K562 (cell line): ENCODE measurements at regions not wholly inside any gene's neighbourhood (a gene's known extent, or its start where the extent isn't known, plus 50 kb on each side); places are given as distances from the start of the nearest gene placed in this dataset.

Experiments
- CBX5 ChIP-seq: IDR thresholded peaks from 2 replicates; pipeline ENCODE4 v1.6.1; 2014; ENCODE audit warnings: low read depth, borderline replicate concordance
- CCNT2 ChIP-seq: IDR thresholded peaks from 2 replicates; pipeline ENCODE4 v1.6.1; 2011; ENCODE audit warnings: borderline replicate concordance, low read depth, mild to moderate bottlenecking, moderate library complexity, mixed read lengths, low read length; ENCODE audit not compliant: insufficient read length; ENCODE audit errors: extremely low read depth
- KHSRP ChIP-seq: fragments of 450-650 bp; IDR thresholded peaks from 2 replicates; pipeline ENCODE4 v1.6.1; 2017
- MTA1 ChIP-seq: fragments of 450-650 bp; IDR thresholded peaks from 2 replicates; pipeline ENCODE4 v1.6.1; 2017; ENCODE audit warnings: borderline replicate concordance
- NR2C2 ChIP-seq, 2 experiments: fragments of 200-800 bp in 1 of 2; sonication (Bioruptor generic) in 1 of 2; sonication (generic) in 1 of 2; formaldehyde crosslinking in 1 of 2; IDR thresholded peaks; 2 replicates each; pipeline versions ENCODE4 v1.6.1 to v1.8.0; 2016 to 2022; ENCODE audit warnings: mild to moderate bottlenecking in 1 of 2, missing compliant biosample characterization in 1 of 2, missing genetic modification characterization in 1 of 2, missing genetic modification reagents in 1 of 2
- RBBP5 ChIP-seq: fragments of 200-600 bp; sonication (generic); IDR thresholded peaks from 2 replicates; pipeline ENCODE4 v1.6.1; 2012; ENCODE audit warnings: borderline replicate concordance, mild to moderate bottlenecking, low read length, control low read depth, inconsistent platforms; ENCODE audit not compliant: insufficient read depth, poor library complexity, severe bottlenecking
- SRSF1 ChIP-seq: fragments of 200-400 bp; formaldehyde crosslinking; IDR thresholded peaks from 2 replicates; pipeline ENCODE4 v1.6.1; 2017; ENCODE audit warnings: mild to moderate bottlenecking, low read depth, low read length, moderate library complexity
- U2AF2 ChIP-seq: fragments of 200-400 bp; formaldehyde crosslinking; optimal IDR thresholded peaks from 2 replicates; pipeline ENCODE3; 2017; ENCODE audit warnings: low read depth, mild to moderate bottlenecking, low read length
- ZBTB40 ChIP-seq, 2 experiments: fragments of 450-650 bp in 1 of 2; sonication (generic) in 1 of 2; formaldehyde crosslinking in 1 of 2; IDR thresholded peaks; 2 replicates each; pipeline versions ENCODE4 v1.7.1 to v1.9.0; 2016 to 2022; ENCODE audit warnings: inconsistent platforms in 1 of 2, mild to moderate bottlenecking in 1 of 2, missing genetic modification reagents in 1 of 2
- ZNF764 ChIP-seq: fragments of 250-450 bp; sonication (Bioruptor Pico); IDR thresholded peaks from 2 replicates; pipeline ENCODE4 v1.4.0; 2020; ENCODE audit warnings: low read depth, mild to moderate bottlenecking, moderate library complexity
- ZSCAN29 ChIP-seq: fragments of 450-650 bp; IDR thresholded peaks from 2 replicates; pipeline ENCODE4 v1.6.1; 2017
- TF ChIP-seq, protein P1 (sequence below): sonication (generic); formaldehyde crosslinking; IDR thresholded peaks from 2 replicates; pipeline ENCODE4 v1.8.1; 2023; ENCODE audit warnings: mild to moderate bottlenecking, missing genetic modification reagents
- TF ChIP-seq, protein P2 (sequence below): sonication (generic); formaldehyde crosslinking; IDR thresholded peaks from 2 replicates; pipeline ENCODE4 v1.8.0; 2023; ENCODE audit warnings: mild to moderate bottlenecking, missing genetic modification reagents
- TF ChIP-seq, protein P3 (sequence below): sonication (generic); formaldehyde crosslinking; IDR thresholded peaks from 2 replicates; pipeline ENCODE4 v1.8.0; 2022; ENCODE audit warnings: mild to moderate bottlenecking, missing genetic modification reagents

DNA sequence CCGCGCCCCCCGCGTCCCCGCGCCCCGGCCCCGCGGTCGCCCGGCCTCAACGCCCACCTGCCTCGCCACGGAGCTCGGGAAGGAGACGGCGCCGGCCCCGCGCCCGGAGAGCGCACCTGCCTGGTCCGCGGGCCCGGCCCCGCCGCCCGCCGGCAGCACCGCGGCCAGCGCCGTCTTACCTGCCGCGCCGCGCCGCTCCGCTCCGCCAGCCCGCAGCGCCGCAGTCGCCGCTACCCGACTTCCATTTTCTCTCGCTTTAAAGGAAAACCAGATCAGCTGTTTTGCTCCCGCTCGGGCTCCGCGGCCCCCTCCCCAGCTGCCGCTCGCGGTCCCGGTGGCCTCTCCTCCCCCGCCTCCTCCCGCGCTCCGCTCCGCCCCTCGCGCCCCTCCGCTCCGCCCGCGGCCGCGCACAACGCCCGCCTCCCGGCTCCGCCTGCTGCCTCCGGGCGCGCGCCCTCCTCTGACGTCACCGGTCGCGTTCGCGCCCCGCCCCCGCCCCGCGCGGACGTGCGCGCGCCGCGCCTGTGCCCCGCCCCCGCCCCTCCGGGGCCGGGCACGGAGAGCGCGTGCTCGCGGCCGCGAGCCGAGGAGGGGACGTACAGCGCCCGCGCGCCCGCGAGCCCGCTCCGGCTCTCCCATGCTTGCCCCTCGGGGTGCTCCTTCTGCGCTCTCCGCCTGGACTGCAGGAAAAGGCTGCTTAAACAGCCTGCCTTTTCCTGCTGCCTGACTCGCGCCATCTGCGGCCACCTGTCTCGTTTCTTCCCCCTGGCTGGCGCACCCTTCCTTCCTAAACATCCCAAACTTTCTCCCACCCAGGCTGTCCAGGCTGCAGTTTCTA lies 159.8 kb upstream of the CHRNA7 start, which contains the start of gene OTUD7A (continued):
- TF ChIP-seq, protein P1, sequence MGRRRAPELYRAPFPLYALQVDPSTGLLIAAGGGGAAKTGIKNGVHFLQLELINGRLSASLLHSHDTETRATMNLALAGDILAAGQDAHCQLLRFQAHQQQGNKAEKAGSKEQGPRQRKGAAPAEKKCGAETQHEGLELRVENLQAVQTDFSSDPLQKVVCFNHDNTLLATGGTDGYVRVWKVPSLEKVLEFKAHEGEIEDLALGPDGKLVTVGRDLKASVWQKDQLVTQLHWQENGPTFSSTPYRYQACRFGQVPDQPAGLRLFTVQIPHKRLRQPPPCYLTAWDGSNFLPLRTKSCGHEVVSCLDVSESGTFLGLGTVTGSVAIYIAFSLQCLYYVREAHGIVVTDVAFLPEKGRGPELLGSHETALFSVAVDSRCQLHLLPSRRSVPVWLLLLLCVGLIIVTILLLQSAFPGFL (CRISPR knock-in tag), result 0 out of 2 replicates have a peak, but pooled peaks have one; percentile 29
- TF ChIP-seq RBBP5 (no peak), MTA1 (no peak), U2AF2 (no peak), CBX5 (no peak), SRSF1 (no peak), ZNF764 (CRISPR knock-in tag) (no peak), CCNT2 (no peak), ZBTB40 (IDR thresholded peaks at IDR 0.05) (no peak), ZBTB40 (CRISPR knock-in tag; IDR thresholded peaks at IDR 0.05) (no peak), KHSRP (no peak), NR2C2 (CRISPR knock-in tag; IDR thresholded peaks at IDR 0.05) (no peak), NR2C2 (tag; IDR thresholded peaks at IDR 0.05) (peak; percentile 32; the same call in 1 of the 2 replicates), ZSCAN29 (no peak)
- TF ChIP-seq, protein P2, sequence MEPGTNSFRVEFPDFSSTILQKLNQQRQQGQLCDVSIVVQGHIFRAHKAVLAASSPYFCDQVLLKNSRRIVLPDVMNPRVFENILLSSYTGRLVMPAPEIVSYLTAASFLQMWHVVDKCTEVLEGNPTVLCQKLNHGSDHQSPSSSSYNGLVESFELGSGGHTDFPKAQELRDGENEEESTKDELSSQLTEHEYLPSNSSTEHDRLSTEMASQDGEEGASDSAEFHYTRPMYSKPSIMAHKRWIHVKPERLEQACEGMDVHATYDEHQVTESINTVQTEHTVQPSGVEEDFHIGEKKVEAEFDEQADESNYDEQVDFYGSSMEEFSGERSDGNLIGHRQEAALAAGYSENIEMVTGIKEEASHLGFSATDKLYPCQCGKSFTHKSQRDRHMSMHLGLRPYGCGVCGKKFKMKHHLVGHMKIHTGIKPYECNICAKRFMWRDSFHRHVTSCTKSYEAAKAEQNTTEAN (CRISPR knock-in tag), result no peak
- TF ChIP-seq, protein P3, sequence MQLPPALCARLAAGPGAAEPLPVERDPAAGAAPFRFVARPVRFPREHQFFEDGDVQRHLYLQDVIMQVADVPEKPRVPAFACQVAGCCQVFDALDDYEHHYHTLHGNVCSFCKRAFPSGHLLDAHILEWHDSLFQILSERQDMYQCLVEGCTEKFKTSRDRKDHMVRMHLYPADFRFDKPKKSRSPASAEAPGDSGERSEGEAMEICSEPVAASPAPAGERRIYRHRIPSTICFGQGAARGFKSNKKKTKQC (CRISPR knock-in tag), result no peak
